Loucy (cell line): ENCODE measurements at regions not wholly inside any gene's neighbourhood (a gene's known extent, or its start where the extent isn't known, plus 50 kb on each side); places are given as distances from the start of the nearest gene placed in this dataset.

Experiments used
- H2AFZ ChIP-seq: fragments of 200-600 bp; sonication (generic); 2 replicates; pipeline ENCODE4 v1.6.0; 2016; ENCODE audit warnings: antibody characterized with exemption, mild to moderate bottlenecking, low read length, moderate library complexity
- H3F3A ChIP-seq: fragments of 200-600 bp; 2 replicates; pipeline ENCODE4 v1.6.0; 2016; ENCODE audit warnings: antibody characterized with exemption, low read depth, mild to moderate bottlenecking
- H3K27me3 ChIP-seq: fragments of 200-600 bp; sonication (generic); 2 replicates; pipeline ENCODE4 v1.6.1; 2014; ENCODE audit warnings: low read length, mild to moderate bottlenecking; ENCODE audit not compliant: insufficient read depth, poor library complexity, severe bottlenecking
- H3K36me3 ChIP-seq: fragments of 200-600 bp; sonication (generic); 2 replicates; pipeline ENCODE4 v1.6.1; 2016; ENCODE audit warnings: low read length; ENCODE audit not compliant: insufficient read depth
- H3K4me1 ChIP-seq: fragments of 200-600 bp; sonication (generic); 2 replicates; pipeline ENCODE4 v1.5.1; 2014; ENCODE audit warnings: low read length, mild to moderate bottlenecking; ENCODE audit not compliant: insufficient read depth, poor library complexity, severe bottlenecking
- H3K4me2 ChIP-seq: fragments of 200-600 bp; sonication (generic); 2 replicates; pipeline ENCODE4 v1.6.0; 2014; ENCODE audit warnings: antibody characterized with exemption, low read length, low read depth, mild to moderate bottlenecking; ENCODE audit not compliant: poor library complexity, severe bottlenecking
- H3K4me3 ChIP-seq: fragments of 200-600 bp; sonication (generic); 2 replicates; pipeline ENCODE4 v1.5.1; 2014; ENCODE audit warnings: low read length, mild to moderate bottlenecking, mixed read lengths; ENCODE audit not compliant: poor library complexity, severe bottlenecking
- H3K79me2 ChIP-seq: fragments of 200-600 bp; sonication (generic); 2 replicates; pipeline ENCODE4 v1.6.1; 2014; ENCODE audit warnings: low read length; ENCODE audit not compliant: insufficient read depth
- H3K9ac ChIP-seq: fragments of 200-600 bp; sonication (generic); 2 replicates; pipeline ENCODE4 v1.6.0; 2014; ENCODE audit warnings: mild to moderate bottlenecking, low read depth, low read length, moderate library complexity; ENCODE audit not compliant: poor library complexity, severe bottlenecking
- H3K9me2 ChIP-seq: fragments of 200-600 bp; sonication (generic); replicated peaks from 2 replicates; pipeline ENCODE4 v1.6.1; 2016; ENCODE audit warnings: low read depth, low read length, mixed read lengths
- H3K9me3 ChIP-seq: fragments of 200-600 bp; sonication (generic); 2 replicates; pipeline ENCODE4 v1.6.1; 2014; ENCODE audit warnings: mild to moderate bottlenecking, antibody characterized with exemption, low read length, low read depth; ENCODE audit not compliant: insufficient read depth
- H4K20me1 ChIP-seq: fragments of 200-600 bp; sonication (generic); 2 replicates; pipeline ENCODE4 v1.6.0; 2014; ENCODE audit warnings: antibody characterized with exemption, low read length, mild to moderate bottlenecking; ENCODE audit not compliant: insufficient read depth, poor library complexity, severe bottlenecking
- CTCF ChIP-seq: fragments of 200-600 bp; sonication (generic); conservative IDR thresholded peaks from 2 replicates; pipeline ENCODE4 v1.5.1; 2014; ENCODE audit warnings: mild to moderate bottlenecking, antibody characterized with exemption, low read length
- EZH2phosphoT487 ChIP-seq: fragments of 200-600 bp; IDR thresholded peaks from 2 replicates; pipeline ENCODE4 v1.6.1; 2018; ENCODE audit warnings: antibody characterized with exemption, mild to moderate bottlenecking, moderate library complexity, borderline replicate concordance

GRCh38 chr14:98226411-98226810 is 1045.6 kb downstream of the BCL11B start:
- H3K9me2 ChIP-seq: no peaks in the 10 kb centered on the region
- no peaks in the 10 kb centered on the region for H3K36me3 ChIP-seq
- H3K79me2 ChIP-seq: no peaks in the 10 kb centered on the region
- no peaks in the 10 kb centered on the region for H4K20me1 ChIP-seq
- no peaks in the 10 kb centered on the region for H3K9me3 ChIP-seq
- no peak overlapping the region for H3K9ac ChIP-seq
- no peak overlapping the region for H3K4me3 ChIP-seq
- peaks cover 12% of the 10 kb centered on the region for H3K4me1 ChIP-seq
- TF ChIP-seq EZH2phosphoT487 (no peak), CTCF (no peak)
- H3K27me3 ChIP-seq: no peaks in the 10 kb centered on the region
- H3K4me2 ChIP-seq: no peak overlapping the region
- H2AFZ ChIP-seq: no peak overlapping the region; the same call in 1 of the 2 replicates
- H3F3A ChIP-seq: no peaks in the 10 kb centered on the region; the same call in 1 of the 2 replicates

DNA sequence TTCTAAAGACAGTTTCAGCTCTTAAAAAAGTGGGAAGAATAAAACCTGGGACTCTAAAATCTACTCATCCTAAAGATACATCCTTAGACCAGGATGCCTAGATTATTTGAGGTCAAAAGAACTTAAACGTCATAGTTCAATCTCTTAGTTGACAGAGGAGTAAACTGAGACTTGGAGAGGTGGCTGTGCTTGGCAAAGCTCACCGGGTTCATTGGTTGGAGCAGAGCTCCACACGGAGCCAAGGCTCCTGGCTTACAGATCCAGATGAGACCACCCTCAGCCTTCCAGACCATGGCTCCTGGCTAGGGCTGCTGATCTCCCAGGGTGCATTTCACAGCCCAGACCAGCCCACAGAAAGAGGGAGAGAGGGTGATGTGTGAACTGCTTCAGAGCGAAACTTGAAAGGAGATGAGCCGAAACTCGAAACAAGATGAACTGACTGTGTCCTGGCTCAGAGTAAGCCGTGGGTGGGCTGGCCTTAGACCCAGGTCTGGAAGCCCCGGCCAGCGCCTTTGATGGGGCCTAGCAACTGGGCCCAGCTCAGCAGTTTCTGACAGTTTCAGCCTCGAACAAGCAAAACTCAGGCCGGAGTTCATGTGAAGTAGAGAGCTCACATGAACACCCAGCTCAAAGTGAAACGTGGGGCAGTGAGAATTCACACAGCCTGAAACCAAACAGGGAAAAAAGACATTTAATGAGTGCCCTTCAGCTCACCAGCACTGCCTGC is 1044.8 kb downstream of the BCL11B start:
- Histone ChIP-seq H3K4me3 (no peak overlapping the region), H4K20me1 (no peaks in the 10 kb centered on the region), H3K4me1 (peaks cover 12% of the 10 kb centered on the region), H3K36me3 (no peaks in the 10 kb centered on the region), H3K27me3 (no peaks in the 10 kb centered on the region), H3F3A (no peaks in the 10 kb centered on the region; the same call in 1 of the 2 replicates), H3K4me2 (no peak overlapping the region), H3K9me2 (no peaks in the 10 kb centered on the region), H3K79me2 (no peaks in the 10 kb centered on the region), H3K9me3 (no peaks in the 10 kb centered on the region), H2AFZ (no peak overlapping the region), H3K9ac (no peak overlapping the region)
- TF ChIP-seq CTCF: no peak
- TF ChIP-seq EZH2phosphoT487: no peak

DNA sequence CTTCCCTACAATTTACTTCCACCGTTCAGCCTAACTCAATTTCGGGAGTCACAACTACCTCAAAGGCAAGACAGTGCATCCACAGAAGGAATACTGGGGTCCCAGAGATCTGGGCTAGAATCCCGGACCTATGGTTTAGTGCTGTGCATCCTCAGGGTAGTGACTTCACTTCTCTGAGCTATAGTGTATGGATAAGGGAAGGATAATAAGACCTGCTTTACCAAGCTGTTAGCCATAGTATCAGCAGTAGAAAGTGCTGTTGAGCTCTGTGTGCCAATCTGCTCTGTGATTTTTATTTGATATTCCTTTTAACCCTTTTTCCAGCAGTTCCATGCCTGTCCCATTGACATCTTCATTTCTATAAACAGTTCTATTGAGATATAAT is 1044.3 kb downstream of the BCL11B start:
- Histone ChIP-seq H3K9me3 (no peaks in the 10 kb centered on the region), H3K27me3 (no peaks in the 10 kb centered on the region), H3K36me3 (no peaks in the 10 kb centered on the region), H3K4me2 (no peak overlapping the region), H3K9me2 (no peaks in the 10 kb centered on the region), H4K20me1 (no peaks in the 10 kb centered on the region), H3F3A (no peaks in the 10 kb centered on the region; the same call in 1 of the 2 replicates), H3K4me1 (peaks cover 12% of the 10 kb centered on the region), H3K9ac (no peak overlapping the region), H3K4me3 (no peak overlapping the region), H2AFZ (no peak overlapping the region), H3K79me2 (no peaks in the 10 kb centered on the region)
- no peak for TF ChIP-seq EZH2phosphoT487
- no peak for TF ChIP-seq CTCF
